NCI-H187 (cell line): ENCODE measurements at regions not wholly inside any gene's neighbourhood (a gene's known extent, or its start where the extent isn't known, plus 50 kb on each side); places are given as distances from the start of the nearest gene placed in this dataset.
"Not testable (repeated sequence)": the region's sequence is repeated elsewhere in the genome, so short reads cannot be mapped to it uniquely, and the experiment has no call there.

ENCODE experiments used
- DNase-seq, 2 experiments: peaks; one replicate each; lab custom pipeline; 2025; lab: John Stamatoyannopoulos, UW

GRCh38 chr13:50608370-50608769, 235.1 kb downstream of the DLEU7 start:
- no peak for DNase-seq

GRCh38 chr13:50609011-50609410, 234.5 kb downstream of the DLEU7 start:
- DNase-seq: no peak

GRCh38 chr13:50610238-50610637, 233.3 kb downstream of the DLEU7 start:
- DNase-seq: no peak

GRCh38 chr13:50611117-50611781, 232.2 kb downstream of the DLEU7 start:
- no peak for DNase-seq

- DNase-seq: no peak
These were observed 230.8 kb downstream of the DLEU7 start for GRCh38 chr13:50612717-50613116.

GRCh38 chr13:50613356-50613831, 230.1 kb downstream of the DLEU7 start:
- no peak for DNase-seq

GRCh38 chr13:50615234-50615633, 228.3 kb downstream of the DLEU7 start:
- DNase-seq: no peak

GRCh38 chr13:50616101-50616500, 227.4 kb downstream of the DLEU7 start:
- no peak for DNase-seq

- no peak for DNase-seq
These were observed 226.3 kb downstream of the DLEU7 start for GRCh38 chr13:50617134-50617721.

- DNase-seq: no peak
These were observed 225.3 kb downstream of the DLEU7 start for GRCh38 chr13:50618206-50618605.

GRCh38 chr13:50626101-50626547, 217.4 kb downstream of the DLEU7 start:
- no peak for DNase-seq

- DNase-seq: no peak
These were observed 216.4 kb downstream of the DLEU7 start for GRCh38 chr13:50627111-50627510.

- not testable (repeated sequence) for DNase-seq
These were observed 215.0 kb downstream of the DLEU7 start for GRCh38 chr13:50628512-50628911.

GRCh38 chr13:50629497-50629896, 214.0 kb downstream of the DLEU7 start:
- no peak for DNase-seq

GRCh38 chr13:50629966-50630365, 213.5 kb downstream of the DLEU7 start:
- DNase-seq: no peak

GRCh38 chr13:50631041-50631440, 212.5 kb downstream of the DLEU7 start:
- DNase-seq: no peak

GRCh38 chr13:50634339-50634738, 209.2 kb downstream of the DLEU7 start:
- no peak for DNase-seq

- no peak for DNase-seq
These were observed 208.0 kb downstream of the DLEU7 start for GRCh38 chr13:50635504-50635903.

GRCh38 chr13:50636007-50636704, 207.3 kb downstream of the DLEU7 start:
- no peak for DNase-seq

GRCh38 chr13:50643060-50643459, 200.4 kb downstream of the DLEU7 start:
- DNase-seq: no peak

GRCh38 chr13:50644081-50644871, 199.2 kb downstream of the DLEU7 start:
- no peak for DNase-seq

- DNase-seq: no peak
These were observed 198.4 kb downstream of the DLEU7 start for GRCh38 chr13:50645092-50645491.
